ENCODE measurements at regions not wholly inside any gene's neighbourhood (a gene's known extent, or its start where the extent isn't known, plus 50 kb on each side); places are given as distances from the start of the nearest gene placed in this dataset.

DNA sequence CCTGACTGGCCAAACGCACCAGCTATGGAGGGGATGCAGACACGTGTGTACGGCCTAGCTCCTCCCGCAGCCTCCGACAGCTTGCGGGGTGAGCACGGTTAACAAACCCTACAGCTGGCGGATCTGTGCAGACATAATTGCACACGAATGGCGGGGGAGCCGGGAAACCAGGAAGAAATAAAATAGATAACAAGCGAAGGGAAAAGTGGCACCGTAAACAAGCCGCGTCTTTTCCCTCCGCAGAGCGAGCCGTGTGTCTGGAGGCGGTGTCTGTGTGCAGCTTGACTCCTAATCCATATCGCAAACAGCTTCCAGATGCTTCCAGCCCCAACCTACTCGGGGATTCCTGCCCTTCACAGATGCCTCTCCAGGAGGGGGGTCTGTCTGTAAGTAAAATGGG is 853.1 kb upstream of the SALL3 start:
- DNase-seq = no peak

DNA sequence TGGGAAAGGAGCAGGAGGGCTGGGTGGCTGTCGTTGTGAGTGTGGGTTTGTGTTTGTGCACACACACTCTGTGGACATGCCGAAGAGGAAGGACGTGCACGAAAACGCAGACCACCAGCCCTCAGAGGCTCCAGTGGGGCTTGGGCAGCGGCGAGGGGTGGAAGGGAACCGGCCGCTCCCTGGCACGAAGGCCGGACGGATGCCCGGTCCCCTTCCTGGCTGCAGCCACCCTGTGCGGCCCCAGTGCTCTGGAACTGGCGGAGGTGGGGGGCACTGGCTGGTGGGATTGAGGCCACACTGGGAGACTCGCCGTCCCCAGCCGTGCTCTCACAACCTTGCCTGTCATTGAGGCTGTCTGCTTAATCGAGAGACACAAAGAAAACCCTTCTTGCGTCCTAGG is 852.6 kb upstream of the SALL3 start:
- no peak for DNase-seq

DNA sequence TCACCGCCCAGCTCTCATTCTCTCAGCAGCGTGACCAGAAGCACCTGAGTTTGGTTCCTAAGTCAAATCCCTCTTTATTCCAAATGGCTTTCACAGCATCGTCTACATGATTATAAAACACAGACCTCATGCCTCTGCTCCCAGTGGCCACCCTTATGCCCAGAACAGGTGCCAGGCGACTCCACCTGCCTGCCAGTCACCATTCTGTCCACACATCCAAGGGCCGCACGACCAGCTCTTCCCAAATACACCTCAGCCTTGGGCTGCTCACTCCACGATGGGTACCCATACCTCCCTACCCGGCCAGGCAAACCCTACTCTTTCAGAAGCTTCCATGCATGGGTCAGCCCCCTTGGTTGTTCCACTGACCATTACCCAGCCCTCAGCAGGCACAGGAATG is 851.6 kb upstream of the SALL3 start:
- no peak for DNase-seq

DNA sequence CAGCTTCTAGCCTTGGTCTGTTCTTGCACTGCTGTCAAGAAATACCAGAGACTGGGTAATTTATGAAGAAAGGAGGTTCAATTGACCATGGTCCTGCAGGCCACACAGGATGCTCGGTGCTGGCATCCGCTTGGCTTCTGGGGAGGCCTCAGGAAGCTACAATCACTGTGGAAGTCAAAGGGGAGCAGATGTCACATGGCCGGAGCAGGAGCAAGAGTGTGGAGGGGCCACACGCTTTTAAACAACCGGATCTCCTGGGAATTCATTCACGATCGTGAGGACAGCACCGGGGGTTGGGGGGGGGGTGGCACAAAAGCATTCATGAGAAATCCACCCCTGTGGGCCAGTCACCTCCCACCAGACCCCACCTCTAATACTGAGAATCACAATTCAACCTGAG is 850.4 kb upstream of the SALL3 start:
- no peak for DNase-seq

DNA sequence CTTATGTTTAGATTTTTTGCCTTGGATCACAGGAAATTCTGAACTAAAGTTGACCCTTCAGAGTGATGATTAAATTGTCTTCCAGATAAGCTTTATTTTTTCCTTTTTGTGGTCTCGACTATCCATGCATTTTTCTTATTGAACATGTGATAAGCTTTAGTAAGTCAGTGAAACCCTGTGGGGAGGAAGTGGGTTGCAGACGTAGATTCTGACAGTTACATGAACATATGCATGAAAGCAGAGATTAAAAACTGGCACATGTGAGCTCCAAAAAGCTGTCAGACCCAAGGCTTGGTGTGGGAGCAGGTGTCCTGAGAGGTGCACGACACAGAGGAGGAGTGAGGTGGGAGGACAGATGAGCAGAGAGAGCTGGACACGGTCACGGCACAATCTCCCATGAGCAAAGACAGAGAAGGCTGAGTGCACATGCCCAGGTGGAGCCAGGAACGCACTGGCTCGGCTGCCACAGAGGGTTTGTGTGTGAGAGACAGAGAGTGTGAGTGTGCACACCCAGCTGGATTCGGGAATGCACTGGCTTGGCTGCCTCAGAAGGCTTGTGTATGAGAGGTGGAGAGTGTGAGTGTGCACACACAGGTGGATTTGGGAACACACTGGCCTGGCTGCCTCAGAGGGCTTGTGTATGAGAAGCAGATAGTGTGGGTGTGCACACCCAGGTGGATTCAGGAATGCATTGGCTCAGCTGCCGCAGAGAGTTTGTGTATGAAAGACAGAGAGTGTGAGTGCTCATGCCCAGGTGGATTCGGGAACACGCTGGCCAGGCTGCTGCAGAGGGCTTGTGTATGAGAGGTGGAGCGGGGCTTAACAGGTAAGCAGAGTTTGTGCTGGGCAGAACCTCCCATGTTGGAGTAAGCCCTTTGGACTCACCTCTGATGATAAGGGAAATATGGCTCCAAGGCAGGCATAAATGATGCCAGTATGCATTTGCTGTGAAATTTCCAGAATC is 849.1 kb upstream of the SALL3 start:
- no peak for DNase-seq

DNA sequence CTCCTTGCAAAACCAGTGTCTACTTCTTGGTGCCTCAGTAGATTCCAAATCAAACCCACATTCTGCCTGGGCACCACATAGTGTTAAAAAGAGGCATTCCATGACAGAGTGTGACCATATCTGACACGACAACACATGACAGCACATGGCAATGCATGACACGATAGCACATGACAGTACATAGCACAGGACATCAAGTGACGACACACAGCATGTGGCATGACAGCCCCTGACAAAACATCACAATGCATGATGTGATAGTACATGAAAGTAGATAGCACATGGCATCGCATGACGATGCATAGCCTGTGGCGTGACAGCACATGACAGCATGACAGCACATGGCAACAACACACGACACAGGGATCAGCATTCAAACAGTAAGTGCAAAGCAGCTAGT is 845.9 kb upstream of the SALL3 start:
- no peak for DNase-seq

DNA sequence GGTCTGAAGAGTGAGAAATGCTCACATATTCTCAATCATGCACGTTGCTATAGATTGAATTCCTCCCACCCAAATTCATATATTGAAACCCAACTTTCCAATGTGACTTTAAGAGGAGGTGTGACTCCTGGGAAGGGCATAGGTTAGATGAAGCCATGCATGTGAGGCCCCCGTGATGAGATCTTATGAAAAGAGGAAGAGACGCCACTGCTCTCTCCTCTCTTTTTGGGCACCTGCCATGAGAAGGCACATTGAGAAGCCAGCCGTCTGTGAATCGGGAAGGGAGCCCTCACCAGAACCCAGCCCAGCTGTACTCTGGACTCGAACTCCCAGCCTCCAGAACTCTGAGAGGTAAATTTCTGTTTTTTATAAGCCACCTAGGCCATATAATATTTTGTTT is 842.6 kb upstream of the SALL3 start:
- no peak for DNase-seq

DNA sequence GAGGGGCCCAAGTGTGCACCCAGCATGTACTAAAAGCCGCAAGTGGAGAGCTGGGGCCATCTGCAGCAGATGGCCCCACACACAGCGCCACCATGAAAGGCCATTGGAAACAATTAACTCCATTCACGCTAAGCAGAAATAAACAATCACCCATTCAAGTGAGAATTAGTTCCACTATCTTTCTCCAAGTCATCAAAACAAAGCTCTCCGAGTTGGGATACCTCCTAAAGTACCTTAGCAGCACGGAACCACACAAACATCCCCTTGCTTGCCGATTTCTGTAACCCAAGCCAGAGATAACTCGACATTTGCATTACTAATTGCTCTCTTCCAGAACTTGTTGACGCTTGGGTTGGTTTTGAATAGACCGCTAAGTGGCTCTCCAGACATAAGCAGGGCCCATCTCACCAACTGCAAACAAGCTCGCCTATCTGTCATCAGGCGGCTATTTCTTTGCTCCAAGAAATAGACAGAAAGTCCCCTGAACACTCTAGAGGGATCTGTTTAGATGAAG is 840.6 kb upstream of the SALL3 start:
- DNase-seq = no peak

DNA sequence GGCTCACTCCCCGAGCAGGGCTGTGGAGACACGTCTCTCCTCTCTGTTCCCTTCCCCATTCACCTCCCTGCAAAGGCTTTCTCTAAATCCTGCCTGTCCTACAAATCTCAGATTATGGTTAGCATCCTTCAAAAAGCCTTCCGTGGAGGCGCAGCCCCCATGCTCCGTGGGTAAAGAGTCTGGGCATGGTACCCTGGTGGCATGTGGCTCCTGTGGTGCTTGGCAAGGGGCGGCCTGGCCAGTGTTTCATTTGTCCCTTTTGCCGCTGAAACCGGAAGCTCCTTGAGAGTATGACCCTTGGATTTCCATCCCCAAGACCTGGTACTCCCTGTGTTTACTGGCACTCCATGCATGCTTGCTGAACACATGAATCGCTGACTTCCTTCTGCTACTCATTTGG is 839.3 kb upstream of the SALL3 start:
- no peak for DNase-seq

DNA sequence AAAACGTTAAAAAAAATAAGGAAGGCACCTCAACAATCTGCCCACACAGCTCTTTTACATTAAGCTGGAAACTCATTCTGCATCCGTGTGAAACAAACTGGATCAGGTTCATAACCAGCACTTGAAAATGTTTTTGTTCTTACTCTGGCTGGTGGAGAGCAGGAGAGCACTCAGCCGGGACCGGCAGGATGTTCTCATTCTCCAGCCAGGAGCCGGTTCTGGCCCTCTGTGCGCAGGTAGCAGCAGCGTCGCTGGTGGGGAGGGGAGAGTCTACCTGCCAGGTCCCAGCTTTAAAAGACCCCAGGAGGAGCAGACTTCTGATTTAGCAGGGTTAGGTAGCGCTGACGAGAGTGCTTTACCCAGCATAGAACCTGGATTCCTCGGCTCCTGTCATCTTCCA is 834.9 kb upstream of the SALL3 start:
- DNase-seq = no peak

DNA sequence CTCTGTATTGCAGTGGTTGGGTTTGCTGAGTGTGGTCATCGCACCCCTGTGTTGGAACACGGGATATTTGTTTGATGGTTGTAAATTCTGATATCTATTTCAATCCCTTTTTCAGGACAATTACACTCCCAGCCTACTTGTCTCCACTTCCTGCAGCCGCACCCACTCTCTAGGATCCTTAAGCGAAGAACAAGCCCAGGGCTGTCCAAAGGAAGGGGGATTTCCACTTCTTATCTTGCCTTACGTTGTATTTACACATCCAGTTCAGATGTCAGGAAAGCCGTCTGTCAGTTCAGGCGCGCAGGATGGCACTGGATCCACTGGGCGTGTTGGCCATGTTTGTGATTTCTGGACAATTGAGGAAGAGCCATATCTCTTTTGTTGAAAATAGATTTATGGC is 834.5 kb upstream of the SALL3 start:
- DNase-seq = no peak

DNA sequence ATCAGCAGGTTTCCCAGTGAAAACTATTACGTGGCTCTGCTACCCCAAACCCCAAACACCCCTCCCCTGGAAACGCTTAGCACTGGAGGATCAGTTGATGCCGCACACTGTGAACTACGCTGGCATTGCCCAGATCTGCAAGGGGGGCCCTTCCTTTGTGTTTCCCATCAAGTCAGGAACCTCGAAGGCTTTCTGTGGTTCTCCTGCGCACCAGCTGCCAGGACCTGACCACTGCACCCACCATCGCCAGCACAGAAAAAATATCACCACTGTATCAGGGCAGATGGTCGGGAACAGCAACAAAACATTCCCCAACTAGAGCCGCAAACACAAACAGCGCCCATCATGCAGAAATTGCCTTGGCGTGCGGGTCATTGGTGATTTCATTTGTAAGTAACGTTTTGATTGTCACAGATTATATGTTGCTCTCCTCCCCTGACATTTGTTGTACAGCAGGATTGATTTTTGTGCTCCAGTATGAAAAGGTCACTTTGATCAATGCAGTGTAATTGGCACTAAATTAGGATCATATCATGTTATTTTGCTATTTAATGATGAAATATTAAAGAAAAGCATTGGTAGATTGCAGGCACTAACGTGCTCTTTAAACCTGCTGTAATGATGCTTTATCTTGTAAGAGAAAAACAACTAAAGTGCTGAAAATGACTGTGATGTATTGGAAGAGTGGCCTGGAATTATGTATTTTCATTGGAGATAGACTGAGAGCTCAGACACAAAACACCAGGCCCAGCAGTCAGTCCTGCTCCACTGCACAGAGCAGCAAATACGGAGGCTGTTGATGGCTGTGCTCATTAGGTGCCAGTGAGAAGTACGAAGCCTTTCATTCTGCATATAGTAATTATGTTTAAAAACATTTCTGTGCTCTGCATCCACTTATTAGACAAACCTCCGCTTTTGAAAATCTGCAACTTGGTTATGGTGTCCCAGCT is 833.2 kb upstream of the SALL3 start:
- no peak for DNase-seq

DNA sequence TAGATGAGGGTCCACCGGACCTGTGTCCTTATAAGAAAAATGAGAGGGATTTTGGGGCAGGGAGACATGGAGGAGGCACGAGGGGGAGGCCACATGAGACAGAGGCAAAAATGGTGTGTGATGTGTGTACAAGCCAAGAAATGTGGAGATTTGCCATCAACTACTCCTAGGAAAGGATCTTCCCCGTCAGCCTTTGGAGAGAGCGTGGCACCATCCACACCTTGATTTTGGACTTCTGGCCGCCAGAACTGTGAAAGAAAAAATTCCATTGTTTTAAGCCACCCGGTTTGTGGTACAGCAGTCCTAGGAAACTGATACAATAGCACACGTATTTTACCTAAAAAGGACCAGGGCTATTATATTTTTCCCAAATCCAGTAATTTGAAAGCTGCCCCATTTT is 829.0 kb upstream of the SALL3 start:
- DNase-seq = no peak

DNA sequence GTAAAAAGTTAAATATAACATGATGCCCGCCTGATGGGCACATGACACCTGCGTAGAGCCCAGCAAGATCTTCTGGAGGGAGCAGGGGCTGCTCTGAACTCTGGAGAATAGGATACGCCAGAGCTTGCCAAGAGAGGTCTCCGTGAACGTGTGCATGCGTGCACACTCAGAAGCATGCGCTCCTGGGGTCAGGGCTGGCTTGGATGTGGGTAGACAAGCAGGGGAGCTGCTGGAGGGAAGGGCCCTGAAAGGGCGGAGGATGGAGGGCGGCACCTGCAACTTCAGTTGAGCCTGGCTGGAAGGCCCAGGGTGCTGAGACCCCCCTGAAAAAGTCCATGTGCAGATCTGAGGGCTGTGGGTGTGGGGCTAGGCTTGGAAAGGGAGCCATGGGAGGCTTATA is 828.4 kb upstream of the SALL3 start:
- no peak for DNase-seq

DNA sequence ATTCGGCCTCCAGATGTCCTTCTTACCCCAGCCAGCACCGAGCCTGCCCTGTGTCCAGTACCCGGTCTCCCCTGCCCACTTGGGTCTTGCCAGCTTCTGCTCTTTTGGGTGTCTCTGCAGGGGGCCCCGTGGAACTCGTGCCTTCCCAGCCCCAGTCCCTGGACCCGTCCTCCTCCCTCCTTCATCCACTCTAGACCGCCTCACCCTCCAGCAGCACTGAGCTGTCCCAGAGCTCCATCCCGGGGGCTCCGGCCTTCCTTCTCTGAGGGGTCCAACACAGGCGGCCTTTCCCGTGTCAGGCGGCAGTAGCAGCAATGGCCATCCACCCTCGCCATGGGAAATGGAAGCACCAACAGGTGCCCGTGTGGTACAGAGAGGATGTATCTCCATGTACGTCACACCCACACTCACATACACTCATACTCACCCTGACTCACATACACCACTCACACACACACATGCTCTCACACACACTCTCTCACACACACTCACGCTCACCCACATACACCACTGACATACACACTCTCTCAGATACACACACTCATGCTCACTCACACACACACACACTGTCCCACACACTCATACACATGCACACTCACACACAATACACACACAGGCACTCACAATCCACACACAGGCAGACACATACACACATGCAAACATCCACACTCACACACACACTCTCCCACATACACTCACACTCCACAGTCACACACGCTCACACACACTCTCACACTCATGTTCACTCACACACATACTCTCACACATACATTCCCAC is 827.5 kb upstream of the SALL3 start:
- no peak for DNase-seq

DNA sequence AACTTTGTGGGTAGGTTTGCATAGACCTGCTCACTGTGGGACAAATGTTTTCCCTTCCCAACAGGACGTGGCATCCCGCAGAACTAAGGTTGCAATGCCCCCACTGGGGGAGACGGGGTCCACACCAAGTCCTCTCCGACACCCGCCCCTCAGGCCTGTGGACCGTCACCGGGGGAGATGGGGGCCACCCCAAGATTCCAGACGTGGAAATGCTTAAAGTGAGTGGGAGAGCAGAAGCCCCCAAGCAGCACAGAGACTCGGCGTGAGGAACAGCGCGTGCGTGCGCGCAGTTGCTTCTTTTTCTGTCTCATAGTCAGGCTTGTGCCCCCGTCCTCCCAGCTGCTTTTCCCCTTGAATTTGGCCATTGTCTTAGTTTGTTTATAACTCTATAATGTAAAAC is 826.3 kb upstream of the SALL3 start:
- no peak for DNase-seq

DNA sequence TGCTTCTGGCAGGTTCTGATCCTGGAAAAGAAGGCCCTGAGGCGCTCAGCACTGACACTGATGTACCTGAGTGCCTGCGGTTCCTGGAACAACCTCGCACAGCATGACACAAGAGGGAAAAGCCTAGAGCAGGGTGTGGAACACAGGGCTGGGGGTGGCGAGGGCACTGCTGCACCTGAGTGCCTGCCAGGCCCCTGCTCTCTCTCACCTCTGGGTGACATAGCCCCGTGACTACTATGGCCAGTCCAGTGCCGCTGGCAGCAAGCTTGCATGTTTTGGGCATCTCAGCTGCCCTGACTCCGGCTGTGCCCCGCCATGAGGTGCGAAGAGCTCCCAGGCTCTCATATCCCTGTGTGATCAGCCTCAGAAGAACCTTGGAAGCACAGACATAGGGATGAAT is 825.2 kb upstream of the SALL3 start:
- no peak for DNase-seq

DNA sequence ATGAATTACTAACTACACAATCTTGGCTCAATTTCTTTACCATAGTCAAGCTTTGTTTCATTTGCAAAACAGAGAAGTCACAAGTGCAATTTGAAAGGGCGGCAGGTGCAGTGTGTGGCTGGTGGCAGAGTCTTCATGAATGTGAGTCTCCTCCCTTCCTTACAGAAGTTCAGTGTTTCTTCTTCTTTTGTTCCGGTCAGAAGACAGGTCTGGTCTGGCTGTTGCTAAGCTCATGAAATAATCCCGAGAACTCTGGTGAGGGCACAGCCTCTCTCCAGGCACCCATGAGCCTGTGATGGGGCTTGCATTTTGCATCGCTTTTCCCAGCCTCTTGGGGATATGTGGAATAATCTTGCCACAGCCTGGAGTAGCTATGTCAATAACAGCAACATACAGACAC is 824.8 kb upstream of the SALL3 start:
- DNase-seq = no peak

DNA sequence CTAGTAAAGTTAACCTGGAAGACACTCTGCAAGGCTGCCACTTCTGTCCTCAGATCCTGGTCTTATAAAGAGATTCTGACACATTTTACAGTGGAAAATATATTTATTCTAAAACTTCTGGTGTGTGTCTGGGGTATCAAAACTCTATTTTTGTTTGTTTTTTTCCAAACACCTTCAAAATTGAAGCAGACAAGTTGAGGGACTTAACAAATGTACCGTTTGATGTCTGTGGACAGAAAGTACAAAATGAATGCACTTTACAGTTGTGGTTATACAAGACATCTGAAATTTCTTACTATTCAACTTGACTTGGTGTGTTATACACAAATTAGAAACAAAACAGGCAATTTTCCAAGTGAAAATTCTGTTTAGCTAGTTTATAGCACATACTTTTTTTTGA is 823.2 kb upstream of the SALL3 start:
- no peak for DNase-seq

DNA sequence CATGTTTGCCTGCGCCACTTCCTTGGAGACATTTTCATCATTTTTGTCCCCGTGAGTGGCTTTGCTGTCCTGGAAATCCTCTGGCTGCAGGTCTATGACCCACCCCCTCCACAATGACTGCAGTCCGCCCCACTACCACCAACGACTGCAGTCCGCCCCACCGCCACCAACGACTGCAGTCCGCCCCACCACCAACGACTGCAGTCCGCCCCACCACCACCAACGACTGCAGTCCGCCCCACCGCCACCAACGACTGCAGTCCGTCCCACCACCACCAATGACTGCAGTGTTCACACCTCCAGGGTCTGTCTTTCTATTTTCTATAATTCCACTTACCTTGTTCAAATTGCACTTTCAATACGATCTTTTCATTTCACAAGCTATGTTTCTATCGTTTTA is 820.7 kb upstream of the SALL3 start:
- DNase-seq = no peak

DNA sequence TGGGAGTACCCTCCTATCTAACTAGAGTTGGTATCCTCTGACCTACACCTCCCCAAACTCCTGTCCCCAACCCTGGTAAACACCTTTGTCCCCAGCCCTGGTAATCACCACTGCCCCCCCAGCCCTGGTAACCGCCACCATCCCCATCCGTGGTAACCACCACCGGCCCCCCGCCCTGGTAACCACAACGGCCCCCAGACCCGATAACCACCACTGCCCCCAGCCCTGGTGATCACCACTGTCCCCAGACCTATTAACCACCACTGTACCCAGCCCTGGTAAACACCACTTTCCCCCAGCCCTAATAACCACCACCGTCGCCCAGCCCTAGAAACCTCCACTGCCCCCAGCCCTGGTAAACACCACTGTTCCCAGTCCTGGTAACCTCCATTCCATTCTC is 820.2 kb upstream of the SALL3 start:
- no peak for DNase-seq

DNA sequence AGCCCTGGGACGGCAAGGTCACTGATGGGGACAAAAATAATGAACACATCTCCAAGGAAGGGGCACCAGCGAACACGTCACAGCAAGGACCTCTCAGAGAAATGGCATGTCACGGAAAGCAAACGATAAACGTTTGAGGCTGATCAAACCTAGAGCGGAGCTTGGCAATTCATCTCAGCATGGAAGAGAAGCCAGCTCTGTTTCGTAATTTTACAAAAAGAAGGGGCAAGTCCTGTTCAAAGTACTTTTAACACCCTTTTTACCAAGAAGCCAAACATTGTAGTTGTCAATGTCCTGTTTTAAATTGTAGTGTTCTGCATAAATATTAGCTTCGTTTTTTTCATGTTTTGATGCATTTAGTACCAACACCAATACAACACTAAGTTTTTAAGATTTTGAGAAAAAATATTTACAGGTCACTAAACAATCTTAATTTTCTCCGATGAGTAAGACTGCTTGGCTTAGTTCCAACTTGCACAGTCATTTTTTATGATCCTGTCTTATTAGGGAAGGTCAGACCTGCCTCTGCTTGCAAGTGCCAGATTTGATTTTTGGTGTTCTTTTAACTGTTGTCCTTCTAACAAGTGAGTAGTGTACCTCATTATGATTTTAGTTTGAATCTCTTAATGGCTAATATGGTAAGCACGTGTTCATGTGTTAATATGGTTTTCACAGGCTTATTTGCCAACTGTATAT is 818.5 kb upstream of the SALL3 start:
- DNase-seq = no peak

Data from activated CD4-positive, CD25-positive, alpha-beta regulatory T cell (primary cell).